GM21515 (cell line): ENCODE measurements at regions not wholly inside any gene's neighbourhood (a gene's known extent, or its start where the extent isn't known, plus 50 kb on each side); places are given as distances from the start of the nearest gene placed in this dataset.

Experiments
- ATAC-seq: cut with Tn5 transposase; IDR thresholded peaks from one replicate; pipeline ENCODE4 v1.9.1; 2021; ENCODE audit not compliant: unreplicated experiment

- ATAC-seq: no peak
These were observed 505.4 kb downstream of the CD83 start for GRCh38 chr6:14622909-14623505.

DNA sequence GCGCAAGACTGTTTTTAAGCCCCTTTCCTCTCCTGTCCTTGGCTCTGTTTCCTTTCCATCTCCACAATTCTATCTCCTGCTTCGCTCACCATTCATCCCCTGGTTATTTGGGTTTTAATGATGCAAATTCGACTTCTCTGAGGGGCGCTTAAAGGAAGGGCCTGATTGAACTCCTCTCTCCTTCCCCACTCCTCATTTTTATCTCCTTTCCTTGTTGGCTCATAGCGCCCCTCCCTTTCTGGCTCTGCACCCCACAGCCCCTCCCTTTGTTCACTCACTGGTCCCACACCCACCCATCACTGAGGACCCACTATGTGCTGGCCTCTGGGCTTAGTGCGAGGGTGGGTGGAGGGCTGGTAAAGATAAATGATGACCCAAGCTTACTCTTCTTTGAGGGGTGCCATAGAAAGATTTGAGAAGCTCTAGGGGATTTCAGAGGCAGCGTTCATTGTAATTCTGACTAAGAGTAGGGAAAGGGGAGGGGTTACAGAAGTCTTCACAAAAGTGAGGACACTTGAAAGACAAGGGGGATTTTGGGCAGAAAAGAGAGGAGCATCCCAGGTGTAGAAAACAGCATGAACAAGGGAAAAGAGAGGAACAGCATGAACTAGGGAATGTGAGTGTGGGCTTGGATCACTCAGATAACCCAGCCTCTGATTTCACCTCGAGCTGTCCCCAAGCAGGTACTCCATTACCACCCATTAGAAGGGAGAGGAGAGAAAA, 507.8 kb downstream of the CD83 start:
- no peak for ATAC-seq

- ATAC-seq: no peak
These were observed 509.0 kb downstream of the CD83 start for GRCh38 chr6:14626556-14626955.

DNA sequence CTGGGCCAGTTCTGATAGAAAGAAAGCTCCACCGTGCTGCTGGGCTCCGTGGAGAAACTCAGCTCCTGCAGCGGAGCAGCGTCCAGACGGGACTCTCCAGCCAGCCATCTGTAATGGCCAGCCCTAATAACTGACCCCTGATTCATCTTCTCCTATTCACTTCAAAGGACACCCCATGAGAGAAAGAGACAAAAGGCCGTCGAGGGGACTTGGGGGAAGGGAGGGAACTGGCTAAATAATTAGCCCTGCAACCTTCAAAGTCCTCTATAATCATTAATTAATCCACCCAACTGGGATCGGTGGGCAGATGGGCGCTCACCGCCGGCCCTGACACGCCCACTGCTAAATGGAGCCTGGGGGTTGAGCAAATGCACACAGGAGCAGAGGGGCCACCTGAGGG, 512.4 kb downstream of the CD83 start:
- ATAC-seq: no peak

- ATAC-seq: no peak
These were observed 515.9 kb downstream of the CD83 start for GRCh38 chr6:14633479-14633878.

DNA sequence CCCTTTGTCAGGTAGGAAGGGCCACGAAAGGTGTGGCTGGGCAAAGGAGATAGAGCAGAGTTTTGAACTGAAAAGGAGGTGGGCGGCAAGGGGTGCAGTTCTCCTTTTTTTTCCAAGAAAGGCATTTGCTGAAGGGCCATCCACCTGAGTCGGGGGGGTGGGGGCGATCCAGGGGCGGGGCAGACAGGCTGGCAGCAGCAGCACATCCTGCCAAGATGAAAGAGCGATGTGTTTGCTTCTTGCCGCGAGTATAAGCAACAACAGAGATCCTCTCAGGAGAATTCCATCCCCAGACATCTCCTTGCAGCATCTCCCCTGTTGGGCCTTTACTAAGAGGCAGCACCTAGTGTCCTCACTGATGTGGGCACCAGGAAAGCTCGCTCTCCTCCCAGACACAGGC, 516.5 kb downstream of the CD83 start:
- ATAC-seq: no peak

- no peak for ATAC-seq
These were observed 517.6 kb downstream of the CD83 start for GRCh38 chr6:14635195-14635594.

DNA sequence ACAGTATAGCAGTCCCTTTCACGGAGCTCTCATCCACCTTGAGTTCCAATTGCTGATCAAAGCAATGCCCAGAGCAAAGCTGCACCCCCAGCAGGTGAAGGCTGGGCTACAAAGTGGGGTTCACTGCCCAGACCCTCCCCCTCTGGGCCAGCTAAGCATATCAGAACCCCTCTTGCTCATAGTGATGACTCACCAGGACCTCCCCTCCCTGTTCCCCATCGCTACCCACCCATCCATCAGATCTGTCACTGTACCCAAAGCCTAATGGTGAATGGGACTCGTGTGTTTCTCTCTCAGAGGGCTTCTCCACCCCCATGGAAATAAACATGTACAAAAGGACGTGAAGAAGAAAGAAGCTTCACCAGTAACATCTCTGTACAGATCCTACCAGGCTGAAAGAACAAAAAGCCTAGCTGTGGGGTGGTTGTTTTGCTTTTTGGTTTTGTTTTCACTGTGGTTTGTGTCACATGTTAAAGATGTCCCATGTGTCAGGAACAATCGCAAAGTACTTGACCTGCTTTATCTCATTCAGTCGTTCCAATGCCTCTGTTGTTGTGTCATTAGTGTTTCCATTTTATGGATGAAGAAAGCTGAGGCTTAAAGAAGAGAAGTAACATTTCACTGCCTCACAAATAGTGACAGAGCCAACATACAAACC, 518.5 kb downstream of the CD83 start:
- no peak for ATAC-seq

GRCh38 chr6:14638435-14638905, 520.9 kb downstream of the CD83 start:
- ATAC-seq: no peak

DNA sequence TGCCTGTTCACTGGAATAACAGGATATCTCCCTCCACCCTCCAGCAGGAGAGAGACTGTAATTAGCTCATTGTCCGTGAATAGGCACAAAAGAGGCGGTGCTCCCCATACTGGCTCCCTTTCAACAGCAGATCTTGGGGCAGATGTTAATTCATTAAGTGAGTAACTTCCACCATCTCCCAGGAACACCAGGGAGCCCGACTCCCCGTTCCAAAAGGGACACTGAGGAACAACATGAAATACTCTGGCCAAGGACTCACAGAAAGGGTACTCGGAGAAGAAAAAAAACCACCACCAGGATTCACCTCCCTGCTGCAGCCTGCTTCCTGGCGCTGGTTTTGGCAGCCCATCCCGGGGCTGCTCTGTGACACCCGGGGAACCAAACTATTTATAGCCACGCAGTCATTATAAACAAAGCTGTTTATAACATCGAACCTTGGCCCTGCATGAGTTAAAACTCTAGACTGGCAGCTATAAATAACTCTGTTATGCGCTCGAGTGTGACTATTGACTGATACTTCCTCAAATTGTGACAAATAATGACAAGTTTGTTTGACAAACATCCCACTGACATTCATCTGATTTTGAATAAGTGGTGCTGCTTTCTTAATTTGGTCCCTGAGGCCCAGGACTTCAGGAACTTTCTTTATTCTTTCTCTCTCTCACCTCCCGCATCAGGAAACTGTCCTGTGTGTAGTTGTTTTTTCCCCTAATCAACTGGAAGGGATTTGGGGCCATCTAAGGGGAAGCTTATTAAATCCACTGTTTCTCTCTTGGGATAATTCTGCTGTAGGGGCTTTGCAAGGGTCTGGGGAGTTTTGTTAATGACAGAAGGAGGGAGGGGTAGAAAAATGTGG, 521.6 kb downstream of the CD83 start:
- no peak for ATAC-seq

GRCh38 chr6:14639983-14640599, 522.5 kb downstream of the CD83 start:
- ATAC-seq: no peak

DNA sequence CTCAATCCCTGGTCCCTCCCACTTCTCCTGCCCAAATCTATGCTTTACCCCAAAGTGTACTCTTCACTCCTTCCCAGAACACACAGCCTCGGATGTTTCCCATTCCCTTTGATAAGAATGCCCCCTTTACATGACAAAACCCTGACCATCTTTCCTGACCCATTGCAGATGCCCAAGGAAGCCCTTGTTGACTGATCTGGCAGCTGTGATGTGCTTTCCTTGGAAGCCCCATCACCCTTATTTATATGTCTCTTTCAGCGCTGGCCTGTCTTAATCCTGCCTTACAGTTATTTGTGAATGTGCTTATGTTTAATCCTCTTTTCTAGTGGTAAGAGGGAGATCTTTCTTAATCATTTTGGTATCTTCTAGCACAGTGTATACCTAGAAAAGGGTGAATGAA, 523.1 kb downstream of the CD83 start:
- ATAC-seq: no peak

DNA sequence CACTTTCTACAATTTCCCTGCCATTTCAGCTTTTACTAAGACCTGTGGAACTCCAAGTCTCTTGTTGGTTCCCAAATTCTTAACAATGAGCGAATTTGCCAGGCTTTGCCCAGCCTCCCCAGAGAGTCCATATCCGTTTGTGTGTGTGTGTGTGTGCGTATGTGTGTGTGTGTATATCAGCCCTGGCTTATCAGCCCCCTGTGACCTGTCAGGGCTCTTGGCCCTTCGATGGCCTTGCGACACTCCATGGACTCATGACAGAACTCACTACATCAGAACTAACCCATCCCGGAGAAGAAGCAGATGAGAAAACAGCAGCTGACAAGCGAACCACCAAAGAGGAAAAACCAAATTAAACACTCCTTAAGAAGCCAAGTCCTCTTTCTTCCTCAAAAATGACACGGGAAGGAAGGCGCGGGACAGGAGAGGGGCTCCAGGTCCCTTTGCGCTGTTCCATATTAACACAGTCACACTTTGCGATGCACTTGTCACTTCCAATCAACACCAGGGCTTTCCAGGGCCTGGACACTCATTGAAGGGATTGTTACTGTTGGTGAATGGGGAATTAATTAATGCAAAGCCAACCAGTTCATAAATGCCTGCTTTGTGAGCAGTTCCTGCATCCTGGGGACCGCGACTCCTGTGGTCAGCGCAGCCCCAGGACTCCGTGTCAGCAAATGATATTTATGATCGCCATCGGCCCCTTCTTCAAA, 524.0 kb downstream of the CD83 start:
- no peak for ATAC-seq

DNA sequence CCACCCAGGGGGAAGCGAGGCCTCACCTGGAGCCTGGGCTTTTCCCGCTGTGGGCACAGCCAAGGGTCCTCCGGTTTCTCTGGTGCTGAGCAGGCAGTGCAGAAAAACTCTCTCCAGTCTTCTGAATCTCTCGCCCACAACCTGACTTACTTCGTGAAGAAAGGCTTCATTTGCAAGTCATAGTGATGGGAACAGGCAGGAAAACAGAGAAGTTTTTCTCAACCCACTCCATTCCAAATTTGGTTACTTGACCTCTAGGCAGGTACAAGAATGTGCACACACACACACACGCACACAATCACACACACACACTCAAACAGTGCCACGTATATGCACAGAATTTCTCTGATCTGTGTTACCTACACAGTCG, 524.5 kb downstream of the CD83 start:
- no peak for ATAC-seq

GRCh38 chr6:14642842-14643241, 525.3 kb downstream of the CD83 start:
- no peak for ATAC-seq

DNA sequence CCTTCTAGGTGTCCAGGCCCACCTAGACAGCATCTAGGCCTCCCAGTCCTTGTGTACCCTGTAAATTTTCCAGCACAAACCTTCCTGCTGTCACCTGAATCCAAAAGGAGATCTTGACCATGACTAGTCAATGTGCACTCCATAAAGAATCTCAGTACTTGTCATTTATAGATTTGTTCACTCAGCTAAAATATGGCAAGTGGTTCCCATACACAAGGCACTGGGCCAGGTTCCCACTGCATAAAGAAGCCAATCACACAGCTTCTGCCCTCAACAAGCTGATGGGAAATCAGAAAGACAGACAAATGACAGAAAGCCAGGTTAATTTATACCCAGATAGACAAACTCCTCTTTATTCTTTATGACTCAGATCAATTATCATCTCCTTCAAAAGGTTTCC, 526.8 kb downstream of the CD83 start:
- ATAC-seq: no peak

GRCh38 chr6:14645221-14645620, 527.6 kb downstream of the CD83 start:
- ATAC-seq: no peak

GRCh38 chr6:14645841-14646240, 528.3 kb downstream of the CD83 start:
- ATAC-seq: no peak

DNA sequence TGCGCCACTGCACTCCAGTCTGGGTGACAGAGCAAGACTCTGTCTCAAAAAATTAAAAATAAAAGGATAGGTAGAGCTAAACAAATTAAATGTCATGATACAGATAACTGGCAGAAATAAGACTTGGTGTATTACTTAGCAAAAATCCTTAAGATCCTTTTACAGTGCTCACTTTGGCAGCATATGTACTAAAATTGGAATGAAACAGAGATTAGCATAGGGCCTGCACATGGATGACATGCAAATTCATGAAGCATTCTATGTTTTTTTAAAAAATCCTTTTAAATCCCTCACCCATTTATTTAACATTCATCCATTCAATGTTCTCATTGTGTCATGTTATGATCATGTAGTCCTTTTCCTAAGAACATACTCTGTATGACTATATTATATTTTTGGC, 528.8 kb downstream of the CD83 start:
- no peak for ATAC-seq

DNA sequence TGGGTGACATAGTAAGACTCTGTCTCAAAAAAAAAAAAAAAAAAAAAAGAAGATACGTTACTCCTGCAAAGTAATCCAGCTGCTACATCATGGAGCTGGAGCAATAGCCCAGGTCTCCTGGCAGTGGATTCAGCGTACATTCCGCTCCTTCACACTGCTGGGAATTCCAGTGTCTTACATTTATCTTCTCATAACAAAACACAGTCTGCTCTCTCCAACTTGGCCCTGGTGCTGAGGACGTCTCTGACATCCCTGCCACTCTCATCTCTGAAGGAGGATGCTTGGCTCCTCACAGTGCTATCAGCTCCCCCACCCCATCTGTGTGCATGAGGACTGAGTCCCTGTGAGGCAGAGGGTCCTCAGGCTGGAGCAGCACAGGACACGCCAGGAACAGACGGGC, 529.8 kb downstream of the CD83 start:
- no peak for ATAC-seq
